Uterus (tissue), 2 donors: ENCODE measurements at regions not wholly inside any gene's neighbourhood (a gene's known extent, or its start where the extent isn't known, plus 50 kb on each side); places are given as distances from the start of the nearest gene placed in this dataset.

Source experiments
- POLR2A ChIP-seq, 2 donors: fragments of 450-650 bp; IDR thresholded peaks; one replicate each; pipeline ENCODE4 v1.6.1; 2016; ENCODE audit warnings: antibody characterized with exemption in 2 of 2, mild to moderate bottlenecking in 1 of 2, moderate library complexity in 1 of 2
- TF ChIP-seq, protein P1 (sequence below), 4 experiments: fragments of 200-600 bp in 2 of 4; fragments of 450-650 bp in 2 of 4; sonication (generic) in 2 of 4; IDR thresholded peaks; one replicate each; pipeline ENCODE4 v1.5.1; 2016 to 2019; ENCODE audit warnings: antibody characterized with exemption in 4 of 4, mild to moderate bottlenecking in 2 of 4, moderate library complexity in 1 of 4

DNA sequence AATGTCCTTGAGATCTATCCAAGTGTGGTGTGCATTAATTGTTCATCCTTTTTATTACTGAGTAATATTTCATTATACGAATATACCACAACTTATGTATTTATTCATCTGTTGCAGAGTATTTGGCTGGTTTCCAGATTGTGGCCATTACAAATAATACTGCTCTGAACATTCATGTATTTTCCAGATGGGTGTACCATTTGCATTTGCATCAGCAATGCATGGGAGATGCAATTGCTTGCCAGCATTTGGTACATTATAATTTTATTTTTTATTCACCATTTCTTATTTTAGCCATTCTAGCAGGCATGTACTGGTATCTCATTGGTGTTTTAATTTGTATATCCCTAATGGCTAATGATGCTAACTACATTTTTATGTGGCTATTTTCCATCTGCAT, 162.4 kb downstream of the SCG2 start:
- TF ChIP-seq, protein P1, sequence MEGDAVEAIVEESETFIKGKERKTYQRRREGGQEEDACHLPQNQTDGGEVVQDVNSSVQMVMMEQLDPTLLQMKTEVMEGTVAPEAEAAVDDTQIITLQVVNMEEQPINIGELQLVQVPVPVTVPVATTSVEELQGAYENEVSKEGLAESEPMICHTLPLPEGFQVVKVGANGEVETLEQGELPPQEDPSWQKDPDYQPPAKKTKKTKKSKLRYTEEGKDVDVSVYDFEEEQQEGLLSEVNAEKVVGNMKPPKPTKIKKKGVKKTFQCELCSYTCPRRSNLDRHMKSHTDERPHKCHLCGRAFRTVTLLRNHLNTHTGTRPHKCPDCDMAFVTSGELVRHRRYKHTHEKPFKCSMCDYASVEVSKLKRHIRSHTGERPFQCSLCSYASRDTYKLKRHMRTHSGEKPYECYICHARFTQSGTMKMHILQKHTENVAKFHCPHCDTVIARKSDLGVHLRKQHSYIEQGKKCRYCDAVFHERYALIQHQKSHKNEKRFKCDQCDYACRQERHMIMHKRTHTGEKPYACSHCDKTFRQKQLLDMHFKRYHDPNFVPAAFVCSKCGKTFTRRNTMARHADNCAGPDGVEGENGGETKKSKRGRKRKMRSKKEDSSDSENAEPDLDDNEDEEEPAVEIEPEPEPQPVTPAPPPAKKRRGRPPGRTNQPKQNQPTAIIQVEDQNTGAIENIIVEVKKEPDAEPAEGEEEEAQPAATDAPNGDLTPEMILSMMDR (IDR thresholded peaks at IDR 0.05): no peak
- no peak for TF ChIP-seq POLR2A (IDR thresholded peaks at IDR 0.05)
